ENCODE measurements at regions not wholly inside any gene's neighbourhood (a gene's known extent, or its start where the extent isn't known, plus 50 kb on each side); places are given as distances from the start of the nearest gene placed in this dataset.

GRCh38 chr10:81532403-81532802, 342.6 kb upstream of the NRG3 start:
- FAIRE-seq (no peak), DNase-seq (ENCODE audit: low read depth) (no peak)
- Histone ChIP-seq H3K4me3 (ENCODE audit: insufficient read depth, low read depth, low read length) (no peak overlapping the region), H3K4me1 (ENCODE audit: insufficient read depth, low read length) (no peaks in the 10 kb centered on the region), H3K27me3 (ENCODE audit: insufficient read depth, low read length) (no peaks in the 10 kb centered on the region), H3K9ac (ENCODE audit: low read length) (no peak overlapping the region), H3K36me3 (ENCODE audit: insufficient read depth, low read length) (no peaks in the 10 kb centered on the region), H3K79me2 (ENCODE audit: insufficient read depth, low read length) (no peaks in the 10 kb centered on the region), H3K9me3 (ENCODE audit: insufficient read depth, low read depth, low read length) (no peaks in the 10 kb centered on the region), H4K20me1 (ENCODE audit: insufficient read depth, low read length) (no peaks in the 10 kb centered on the region), H3K27ac (ENCODE audit: low read depth, low read length) (no peak overlapping the region), H3K4me2 (ENCODE audit: low read length) (no peak overlapping the region), H2AFZ (ENCODE audit: low read depth, low read length) (no peak overlapping the region)
- no peak overlapping the region for H3K4me3 Mint-ChIP-seq (ENCODE audit: unreplicated experiment)
- H3K4me1 Mint-ChIP-seq (ENCODE audit: low read depth, unreplicated experiment): no peaks in the 10 kb centered on the region
- TF ChIP-seq EZH2 (IDR thresholded peaks at IDR 0.05; ENCODE audit: insufficient read depth, low read length) (no peak), CTCF (IDR thresholded peaks at IDR 0.05; ENCODE audit: insufficient read depth, low read depth, low read length) (no peak)
- H3K9me3 Mint-ChIP-seq (ENCODE audit: unreplicated experiment): peaks cover 2% of the 10 kb centered on the region
- H3K36me3 Mint-ChIP-seq (ENCODE audit: low read depth, unreplicated experiment): no peaks in the 10 kb centered on the region
- H3K27ac Mint-ChIP-seq (ENCODE audit: unreplicated experiment): no peak overlapping the region
- H3K27me3 Mint-ChIP-seq (ENCODE audit: low read depth, unreplicated experiment): no peaks in the 10 kb centered on the region

DNA sequence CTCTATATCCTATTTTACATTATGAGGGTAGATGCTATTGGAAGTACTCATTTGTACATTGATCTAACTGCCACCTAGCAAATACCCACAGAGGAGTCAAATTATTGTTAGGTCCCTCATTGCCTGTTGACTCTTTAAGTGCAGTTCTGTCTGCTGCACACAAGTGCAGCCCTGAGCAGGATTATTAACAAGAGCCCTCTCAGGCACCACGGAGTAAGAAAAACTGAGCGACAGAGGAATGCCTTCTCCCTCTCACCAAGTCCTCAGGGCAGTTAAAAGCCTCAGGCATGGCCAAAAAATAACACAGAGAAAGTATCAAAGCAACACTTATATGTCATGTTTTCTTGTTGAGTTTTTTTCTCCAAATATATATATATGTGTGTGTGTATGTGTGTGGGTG, 340.0 kb upstream of the NRG3 start:
- no peak overlapping the region for H2AFZ ChIP-seq (ENCODE audit: low read depth, low read length)
- no peak for FAIRE-seq

More for the DNA sequence above, 340.0 kb upstream of the NRG3 start:
- Mint-ChIP-seq H3K4me3 (ENCODE audit: unreplicated experiment) (no peak overlapping the region), H3K27ac (ENCODE audit: unreplicated experiment) (no peak overlapping the region), H3K9me3 (ENCODE audit: unreplicated experiment) (no peaks in the 10 kb centered on the region), H3K36me3 (ENCODE audit: low read depth, unreplicated experiment) (no peaks in the 10 kb centered on the region), H3K4me1 (ENCODE audit: low read depth, unreplicated experiment) (no peaks in the 10 kb centered on the region), H3K27me3 (ENCODE audit: low read depth, unreplicated experiment) (no peaks in the 10 kb centered on the region)
- H3K27ac ChIP-seq (ENCODE audit: low read depth, low read length): no peak overlapping the region
- H4K20me1 ChIP-seq (ENCODE audit: insufficient read depth, low read length): no peaks in the 10 kb centered on the region
- no peaks in the 10 kb centered on the region for H3K4me1 ChIP-seq (ENCODE audit: insufficient read depth, low read length)
- no peaks in the 10 kb centered on the region for H3K27me3 ChIP-seq (ENCODE audit: insufficient read depth, low read length)
- no peaks in the 10 kb centered on the region for H3K9me3 ChIP-seq (ENCODE audit: insufficient read depth, low read depth, low read length)
- no peaks in the 10 kb centered on the region for H3K79me2 ChIP-seq (ENCODE audit: insufficient read depth, low read length)
- DNase-seq (ENCODE audit: low read depth): no peak
- no peak overlapping the region for H3K9ac ChIP-seq (ENCODE audit: low read length)
- H3K36me3 ChIP-seq (ENCODE audit: insufficient read depth, low read length): no peaks in the 10 kb centered on the region
- no peak overlapping the region for H3K4me3 ChIP-seq (ENCODE audit: insufficient read depth, low read depth, low read length)
- no peak for TF ChIP-seq EZH2 (IDR thresholded peaks at IDR 0.05; ENCODE audit: insufficient read depth, low read length)
- TF ChIP-seq CTCF (IDR thresholded peaks at IDR 0.05; ENCODE audit: insufficient read depth, low read depth, low read length): no peak
- H3K4me2 ChIP-seq (ENCODE audit: low read length): no peak overlapping the region

Data from astrocyte (in vitro differentiated cells and primary cell).